Activated naive CD4-positive, alpha-beta T cell treated with anti-CD3 and anti-CD28 coated beads for 36 hours (primary cell): ENCODE measurements at regions not wholly inside any gene's neighbourhood (a gene's known extent, or its start where the extent isn't known, plus 50 kb on each side); places are given as distances from the start of the nearest gene placed in this dataset.

ENCODE experiments used
- CTCF ChIA-PET: fragments of 350-600 bp; sonication (Branson Sonifier 250); formaldehyde crosslinking; loops from one replicate; lab custom pipeline; 2021; ENCODE audit warnings: antibody characterized with exemption; lab: Charles Lee
- DNase-seq: peaks from one replicate; pipeline ENCODE4 v3.0.0-alpha.2; 2020
- H3K27ac Mint-ChIP-seq: one replicate; pipeline ENCODE4 v1.8.0; 2021; ENCODE audit warnings: mild to moderate bottlenecking, mixed read lengths
- H3K27me3 Mint-ChIP-seq: one replicate; pipeline ENCODE4 v1.8.0; 2021; ENCODE audit warnings: low read depth, mixed read lengths
- H3K36me3 Mint-ChIP-seq: one replicate; pipeline ENCODE4 v1.8.0; 2021; ENCODE audit warnings: low read depth, mixed read lengths
- H3K4me1 Mint-ChIP-seq: one replicate; pipeline ENCODE4 v1.8.0; 2021; ENCODE audit warnings: low read depth, mixed read lengths
- H3K4me3 Mint-ChIP-seq: one replicate; pipeline ENCODE4 v1.8.0; 2021; ENCODE audit warnings: mild to moderate bottlenecking, moderate library complexity, mixed read lengths
- H3K9me3 Mint-ChIP-seq: one replicate; pipeline ENCODE4 v1.8.0; 2021; ENCODE audit warnings: mixed read lengths
- intact Hi-C: fragments of 100-400 bp; cut with micrococcal nuclease; formaldehyde crosslinking; loops from one replicate; pipeline ENCODE4 v1.15.1; 2023

- CTCF ChIA-PET: interaction anchor here (0.8 kb wide), 1 partner anchor 1335 kb away, joined by 3 read pairs; no protein-coding TSS in a partner anchor
- no peak for DNase-seq
- Mint-ChIP-seq H3K27me3 (no peaks in the 10 kb centered on the region), H3K4me3 (no peak overlapping the region), H3K36me3 (no peaks in the 10 kb centered on the region), H3K9me3 (no peaks in the 10 kb centered on the region), H3K4me1 (no peaks in the 10 kb centered on the region), H3K27ac (no peak overlapping the region)
- intact Hi-C loops: no loop called here
Observed at GRCh38 chr6:54579011-54579410, 267.6 kb upstream of the FAM83B start.

GRCh38 chr6:54586251-54586650 lies 260.3 kb upstream of the FAM83B start:
- CTCF ChIA-PET: no interaction called here
- intact Hi-C loops: no loop called here
- no peaks in the 10 kb centered on the region for H3K4me1 Mint-ChIP-seq
- no peak for DNase-seq
- H3K27ac Mint-ChIP-seq: no peak overlapping the region
- no peaks in the 10 kb centered on the region for H3K27me3 Mint-ChIP-seq
- no peak overlapping the region for H3K4me3 Mint-ChIP-seq
- no peaks in the 10 kb centered on the region for H3K36me3 Mint-ChIP-seq
- H3K9me3 Mint-ChIP-seq: peaks cover 1% of the 10 kb centered on the region

- no peak for DNase-seq
- no peaks in the 10 kb centered on the region for H3K27me3 Mint-ChIP-seq
- CTCF ChIA-PET: interaction anchor here (0.6 kb wide), 1 partner anchor 613 kb away, joined by 3 read pairs; no protein-coding TSS in a partner anchor
- no peak overlapping the region for H3K4me3 Mint-ChIP-seq
- H3K27ac Mint-ChIP-seq: no peak overlapping the region
- H3K4me1 Mint-ChIP-seq: no peaks in the 10 kb centered on the region
- intact Hi-C loops: no loop called here
- H3K36me3 Mint-ChIP-seq: no peaks in the 10 kb centered on the region
- peaks cover 1% of the 10 kb centered on the region for H3K9me3 Mint-ChIP-seq
Observed at GRCh38 chr6:54587277-54587676, 259.3 kb upstream of the FAM83B start.

GRCh38 chr6:54588176-54588575 lies 258.4 kb upstream of the FAM83B start:
- DNase-seq: no peak
- CTCF ChIA-PET: interaction anchor here (1.2 kb wide), 1 partner anchor 130 kb away, joined by 3 read pairs; no protein-coding TSS in a partner anchor
- intact Hi-C loops: no loop called here
- H3K27me3 Mint-ChIP-seq: no peaks in the 10 kb centered on the region
- peaks cover 1% of the 10 kb centered on the region for H3K9me3 Mint-ChIP-seq
- H3K4me1 Mint-ChIP-seq: no peaks in the 10 kb centered on the region
- no peak overlapping the region for H3K4me3 Mint-ChIP-seq
- H3K36me3 Mint-ChIP-seq: no peaks in the 10 kb centered on the region
- no peak overlapping the region for H3K27ac Mint-ChIP-seq

- H3K4me3 Mint-ChIP-seq: no peak overlapping the region
- DNase-seq: no peak
- CTCF ChIA-PET: no interaction called here
- no peaks in the 10 kb centered on the region for H3K36me3 Mint-ChIP-seq
- intact Hi-C loops: no loop called here
- H3K4me1 Mint-ChIP-seq: no peaks in the 10 kb centered on the region
- no peaks in the 10 kb centered on the region for H3K27me3 Mint-ChIP-seq
- no peak overlapping the region for H3K27ac Mint-ChIP-seq
- no peaks in the 10 kb centered on the region for H3K9me3 Mint-ChIP-seq
Observed at GRCh38 chr6:54595844-54596243, 250.7 kb upstream of the FAM83B start.

- H3K27ac Mint-ChIP-seq: no peak overlapping the region
- intact Hi-C loops: no loop called here
- no peaks in the 10 kb centered on the region for H3K9me3 Mint-ChIP-seq
- no peak for DNase-seq
- no peaks in the 10 kb centered on the region for H3K36me3 Mint-ChIP-seq
- CTCF ChIA-PET: no interaction called here
- H3K27me3 Mint-ChIP-seq: no peaks in the 10 kb centered on the region
- H3K4me3 Mint-ChIP-seq: no peak overlapping the region
- H3K4me1 Mint-ChIP-seq: no peaks in the 10 kb centered on the region
Observed at GRCh38 chr6:54598787-54599313, 247.7 kb upstream of the FAM83B start.

GRCh38 chr6:54601600-54602300 lies 244.8 kb upstream of the FAM83B start:
- Mint-ChIP-seq H3K27me3 (no peaks in the 10 kb centered on the region), H3K36me3 (no peaks in the 10 kb centered on the region), H3K27ac (no peak overlapping the region), H3K4me1 (no peaks in the 10 kb centered on the region), H3K9me3 (no peaks in the 10 kb centered on the region), H3K4me3 (no peak overlapping the region)
- DNase-seq: no peak
- intact Hi-C loops: no loop called here
- CTCF ChIA-PET: no interaction called here

GRCh38 chr6:54602591-54602990 lies 244.0 kb upstream of the FAM83B start:
- no peak for DNase-seq
- Mint-ChIP-seq H3K4me1 (no peaks in the 10 kb centered on the region), H3K27ac (no peak overlapping the region), H3K9me3 (no peaks in the 10 kb centered on the region), H3K27me3 (no peaks in the 10 kb centered on the region), H3K4me3 (no peak overlapping the region), H3K36me3 (no peaks in the 10 kb centered on the region)
- CTCF ChIA-PET: no interaction called here
- intact Hi-C loops: no loop called here

- H3K4me1 Mint-ChIP-seq: no peaks in the 10 kb centered on the region
- DNase-seq: no peak
- H3K27me3 Mint-ChIP-seq: no peaks in the 10 kb centered on the region
- H3K9me3 Mint-ChIP-seq: peaks cover 7% of the 10 kb centered on the region
- H3K27ac Mint-ChIP-seq: no peak overlapping the region
- no peaks in the 10 kb centered on the region for H3K36me3 Mint-ChIP-seq
- H3K4me3 Mint-ChIP-seq: no peak overlapping the region
- CTCF ChIA-PET: interaction anchor here (0.6 kb wide), 1 partner anchor 1259 kb away, joined by 3 read pairs; no protein-coding TSS in a partner anchor
- intact Hi-C loops: no loop called here
Observed at GRCh38 chr6:54609981-54610380, 236.6 kb upstream of the FAM83B start.

- Mint-ChIP-seq H3K4me3 (no peak overlapping the region), H3K27ac (no peak overlapping the region), H3K36me3 (no peaks in the 10 kb centered on the region), H3K9me3 (peaks cover 2% of the 10 kb centered on the region), H3K27me3 (no peaks in the 10 kb centered on the region), H3K4me1 (no peaks in the 10 kb centered on the region)
- DNase-seq: no peak
- intact Hi-C loops: no loop called here
- CTCF ChIA-PET: no interaction called here
Observed at GRCh38 chr6:54613596-54613995, 233.0 kb upstream of the FAM83B start.

- Mint-ChIP-seq H3K36me3 (no peaks in the 10 kb centered on the region), H3K4me1 (no peaks in the 10 kb centered on the region), H3K27ac (no peak overlapping the region), H3K4me3 (no peak overlapping the region), H3K27me3 (no peaks in the 10 kb centered on the region), H3K9me3 (no peaks in the 10 kb centered on the region)
- CTCF ChIA-PET: no interaction called here
- DNase-seq: no peak
- intact Hi-C loops: no loop called here
Observed at GRCh38 chr6:54614499-54615195, 231.9 kb upstream of the FAM83B start.

GRCh38 chr6:54617730-54618129 lies 228.8 kb upstream of the FAM83B start:
- Mint-ChIP-seq H3K36me3 (no peaks in the 10 kb centered on the region), H3K27me3 (no peaks in the 10 kb centered on the region), H3K4me1 (no peaks in the 10 kb centered on the region), H3K27ac (no peak overlapping the region), H3K9me3 (no peaks in the 10 kb centered on the region), H3K4me3 (no peak overlapping the region)
- no peak for DNase-seq
- intact Hi-C loops: no loop called here
- CTCF ChIA-PET: interaction anchor here (1.1 kb wide), 1 partner anchor 100 kb away, joined by 3 read pairs; no protein-coding TSS in a partner anchor
